Common myeloid progenitor, CD34-positive (primary cell): ENCODE measurements at regions not wholly inside any gene's neighbourhood (a gene's known extent, or its start where the extent isn't known, plus 50 kb on each side); places are given as distances from the start of the nearest gene placed in this dataset.
A peak's percentile ranks its signal among the peaks of the same experiment; 100 is the strongest.

Experiments used
- CTCF ChIA-PET: fragments of 350-600 bp; sonication (Branson Sonifier 250); formaldehyde crosslinking; loops from one replicate; lab custom pipeline; 2021; ENCODE audit warnings: antibody characterized with exemption; lab: Charles Lee
- POLR2A ChIA-PET: fragments of 350-600 bp; sonication (Branson Sonifier 250); formaldehyde crosslinking; loops from one replicate; lab custom pipeline; 2021; ENCODE audit warnings: antibody characterized with exemption; lab: Charles Lee
- DNase-seq, 3 donors: peaks; one replicate each; pipeline versions ENCODE4 v3.0.0 to v3.0.0-alpha.2; 2013
- H3K27ac ChIP-seq, 2 experiments: 1 replicate in 1 of 2; 2 replicates in 1 of 2; pipeline ENCODE4 v1.7.0; 2013; ENCODE audit warnings: inconsistent platforms in 2 of 2, low read length in 2 of 2, mild to moderate bottlenecking in 2 of 2, low read depth in 1 of 2, moderate library complexity in 1 of 2; ENCODE audit not compliant: severe bottlenecking in 2 of 2, insufficient read depth in 1 of 2, poor library complexity in 1 of 2
- H3K27me3 ChIP-seq, 5 experiments: replicated peaks in 2 of 5; 1 replicate in 3 of 5; 2 replicates in 2 of 5; pipeline versions ENCODE4 v1.6.1 to v1.7.0; 2013; ENCODE audit warnings: low read length in 4 of 5, mild to moderate bottlenecking in 2 of 5, moderate library complexity in 2 of 5, inconsistent platforms in 1 of 5; ENCODE audit not compliant: insufficient read depth in 5 of 5, control insufficient read depth in 4 of 5
- H3K36me3 ChIP-seq, 4 experiments: 1 replicate in 2 of 4; 2 replicates in 2 of 4; pipeline versions ENCODE4 v1.6.1 to v1.7.0; 2013; ENCODE audit warnings: low read length in 3 of 4, control low read depth in 1 of 4, mild to moderate bottlenecking in 1 of 4; ENCODE audit not compliant: control insufficient read depth in 4 of 4, insufficient read depth in 4 of 4
- H3K4me1 ChIP-seq, 4 experiments: 1 replicate in 3 of 4; 2 replicates in 1 of 4; pipeline versions ENCODE4 v1.6.1 to v1.7.1; 2013; ENCODE audit warnings: low read length in 3 of 4, mild to moderate bottlenecking in 3 of 4, control low read depth in 1 of 4, inconsistent platforms in 1 of 4, moderate library complexity in 1 of 4; ENCODE audit not compliant: control insufficient read depth in 4 of 4, insufficient read depth in 4 of 4; ENCODE audit errors: control extremely low read depth in 1 of 4
- H3K4me3 ChIP-seq, 7 experiments: 1 replicate in 4 of 7; 2 replicates in 3 of 7; pipeline versions ENCODE4 v1.5.1 to v1.7.0; 2013; ENCODE audit warnings: mild to moderate bottlenecking in 7 of 7, low read length in 6 of 7, moderate library complexity in 6 of 7, inconsistent platforms in 2 of 7, low read depth in 2 of 7, control low read depth in 1 of 7; ENCODE audit not compliant: insufficient read depth in 4 of 7, control insufficient read depth in 1 of 7; ENCODE audit errors: extremely low read depth in 1 of 7
- H3K9me3 ChIP-seq, 5 experiments: 1 replicate in 4 of 5; 2 replicates in 1 of 5; pipeline versions ENCODE4 v1.6.1 to v1.7.1; 2013; ENCODE audit warnings: low read length in 4 of 5, mild to moderate bottlenecking in 2 of 5, inconsistent platforms in 1 of 5, low read depth in 1 of 5, moderate library complexity in 1 of 5; ENCODE audit not compliant: control insufficient read depth in 4 of 5, insufficient read depth in 2 of 5; ENCODE audit errors: control extremely low read depth in 1 of 5
- WGBS: methylation state at CpG from one replicate; pipeline ENCODE4 v1.1.5; 2013; ENCODE audit not compliant: insufficient coverage; 5-methylcytosine and 5-hydroxymethylcytosine counted together

GRCh38 chr2:126823951-126824350, 74.7 kb upstream of the TEX51 start:
- Histone ChIP-seq H3K9me3 (no peaks in the 10 kb centered on the region), H3K36me3 (no peaks in the 10 kb centered on the region), H3K27me3 (peaks cover 0 to 4% (median 0%) of the 10 kb centered on the region in 5 experiments), H3K4me1 (peaks cover 0 to 2% (median 0%) of the 10 kb centered on the region in 4 experiments), H3K4me3 (no peak overlapping the region), H3K27ac (no peak overlapping the region)
- ChIA-PET CTCF (no interaction called here), POLR2A (no interaction called here)
- WGBS = 97% methylated on average over 3 of the region's 3 CpGs
- DNase-seq = no peak

GRCh38 chr2:126824663-126825062, 74.0 kb upstream of the TEX51 start:
- H3K4me1 ChIP-seq = peaks cover 0 to 2% (median 0%) of the 10 kb centered on the region in 4 experiments
- no peaks in the 10 kb centered on the region for H3K9me3 ChIP-seq
- no peak for DNase-seq
- WGBS = 83% methylated on average over 6 of the region's 6 CpGs
- H3K27me3 ChIP-seq = peaks cover 0 to 4% (median 0%) of the 10 kb centered on the region in 5 experiments
- H3K36me3 ChIP-seq = no peaks in the 10 kb centered on the region
- POLR2A ChIA-PET = no interaction called here
- CTCF ChIA-PET = no interaction called here
- no peak overlapping the region for H3K27ac ChIP-seq
- no peak overlapping the region for H3K4me3 ChIP-seq

DNA sequence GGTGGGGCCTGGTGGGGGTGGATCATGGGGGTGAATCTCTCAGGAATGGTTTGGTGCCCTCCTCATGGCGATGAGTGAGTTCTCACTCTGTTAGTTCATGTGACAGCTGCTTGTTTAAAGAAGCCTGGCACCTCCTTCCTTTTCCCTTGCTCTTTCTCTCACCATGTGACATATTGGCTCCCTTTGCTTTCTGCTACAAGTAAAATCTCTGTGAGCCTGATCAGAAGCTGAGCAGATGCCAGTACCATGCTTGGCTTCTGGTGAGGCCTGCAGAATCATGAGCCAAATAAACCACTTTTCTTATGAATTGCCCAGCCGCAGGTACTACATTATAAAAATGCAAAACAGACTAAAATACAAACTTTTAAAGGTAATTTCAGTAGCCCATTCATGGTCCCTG, 73.4 kb upstream of the TEX51 start:
- DNase-seq = no peak
- Histone ChIP-seq H3K27me3 (peaks cover 0 to 4% (median 0%) of the 10 kb centered on the region in 5 experiments), H3K4me3 (no peak overlapping the region), H3K36me3 (no peaks in the 10 kb centered on the region), H3K27ac (no peak overlapping the region), H3K9me3 (no peaks in the 10 kb centered on the region), H3K4me1 (peaks cover 0 to 2% (median 0%) of the 10 kb centered on the region in 4 experiments)
- ChIA-PET CTCF (no interaction called here), POLR2A (no interaction called here)
- 100% methylated on average over 2 of the region's 2 CpGs for WGBS

DNA sequence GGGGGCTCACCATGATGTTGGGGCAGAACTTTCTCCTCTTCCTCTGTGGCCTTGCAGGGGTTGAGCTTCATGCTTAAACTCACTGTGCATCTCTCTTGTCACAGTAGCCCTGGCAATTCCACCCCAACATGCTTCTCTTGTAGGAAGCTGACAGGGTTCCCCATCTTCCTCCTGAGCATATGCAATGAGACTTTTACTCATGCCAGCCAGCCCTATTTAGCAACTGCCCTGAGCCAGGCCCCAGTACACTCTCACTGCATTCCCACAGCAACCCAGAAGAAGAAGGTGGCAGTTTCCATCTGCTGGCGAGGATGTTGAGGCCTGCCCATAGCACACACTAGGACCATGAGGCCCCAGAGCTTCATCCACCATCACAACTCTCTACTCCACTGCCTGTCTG, 72.2 kb upstream of the TEX51 start:
- DNase-seq = no peak

GRCh38 chr2:126827371-126827770, 71.3 kb upstream of the TEX51 start:
- H3K4me1 ChIP-seq = peaks cover 0 to 2% (median 0%) of the 10 kb centered on the region in 4 experiments
- POLR2A ChIA-PET = interaction anchor here (0.6 kb wide), 1 partner anchor 265 kb away, joined by 3 read pairs; no protein-coding TSS in a partner anchor
- 94% methylated on average over 8 of the region's 8 CpGs for WGBS
- DNase-seq = no peak
- no peaks in the 10 kb centered on the region for H3K36me3 ChIP-seq
- H3K4me3 ChIP-seq = no peak overlapping the region
- no peaks in the 10 kb centered on the region for H3K27me3 ChIP-seq
- H3K9me3 ChIP-seq = no peaks in the 10 kb centered on the region
- no peak overlapping the region for H3K27ac ChIP-seq
- CTCF ChIA-PET = interaction anchor here (1.5 kb wide), 1 partner anchor 11 kb away, joined by 3 read pairs; no protein-coding TSS in a partner anchor

More for the DNA sequence above, 72.2 kb upstream of the TEX51 start:
- Histone ChIP-seq H3K4me3 (no peak overlapping the region), H3K36me3 (no peaks in the 10 kb centered on the region), H3K27ac (no peak overlapping the region), H3K27me3 (no peaks in the 10 kb centered on the region), H3K4me1 (peaks cover 0 to 2% (median 0%) of the 10 kb centered on the region in 4 experiments), H3K9me3 (no peaks in the 10 kb centered on the region)
- ChIA-PET POLR2A (no interaction called here), CTCF (interaction anchor here (1.5 kb wide), 1 partner anchor 12 kb away, joined by 3 read pairs; no protein-coding TSS in a partner anchor)
- WGBS = no CpG with 5 or more reads among the region's 1 CpG

GRCh38 chr2:126828051-126828450, 70.6 kb upstream of the TEX51 start:
- peaks cover 0 to 2% (median 0%) of the 10 kb centered on the region in 4 experiments for H3K4me1 ChIP-seq
- CTCF ChIA-PET = interaction anchor here (1.5 kb wide), 1 partner anchor 10 kb away, joined by 3 read pairs; no protein-coding TSS in a partner anchor
- H3K9me3 ChIP-seq = no peaks in the 10 kb centered on the region
- H3K4me3 ChIP-seq = no peak overlapping the region
- POLR2A ChIA-PET = interaction anchor here (0.6 kb wide), 1 partner anchor 266 kb away, joined by 3 read pairs; no protein-coding TSS in a partner anchor
- 93% methylated on average over 3 of the region's 4 CpGs for WGBS
- no peaks in the 10 kb centered on the region for H3K27me3 ChIP-seq
- DNase-seq = no peak
- no peak overlapping the region for H3K27ac ChIP-seq
- H3K36me3 ChIP-seq = no peaks in the 10 kb centered on the region

DNA sequence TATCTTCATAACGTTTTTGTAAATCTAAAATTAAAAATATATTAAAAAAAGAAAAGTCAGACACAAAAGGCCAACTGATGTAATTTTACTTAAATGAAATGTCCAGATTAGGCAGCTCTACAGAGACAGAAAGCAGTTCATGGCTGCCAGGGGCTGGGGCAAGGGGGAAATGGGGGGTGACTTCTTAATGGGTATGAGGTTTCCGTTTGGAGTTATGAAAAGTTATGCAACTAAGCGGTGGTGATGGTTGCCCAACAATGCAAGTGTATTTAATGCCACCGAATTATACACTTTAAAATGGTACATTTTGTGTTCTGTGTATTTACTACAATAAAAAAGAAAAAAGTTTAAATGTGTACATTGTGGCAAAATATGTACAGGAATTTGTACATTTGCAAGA, 70.2 kb upstream of the TEX51 start:
- no peaks in the 10 kb centered on the region for H3K36me3 ChIP-seq
- no peak overlapping the region for H3K4me3 ChIP-seq
- WGBS = no CpG with 5 or more reads among the region's 4 CpGs
- ChIA-PET CTCF (no interaction called here), POLR2A (no interaction called here)
- peak; percentile 5 to 59 (median 48) for DNase-seq
- peaks cover 0 to 2% (median 0%) of the 10 kb centered on the region in 4 experiments for H3K4me1 ChIP-seq
- no peaks in the 10 kb centered on the region for H3K9me3 ChIP-seq
- no peaks in the 10 kb centered on the region for H3K27me3 ChIP-seq
- H3K27ac ChIP-seq = no peak overlapping the region
